GM21367 (cell line): ENCODE measurements at regions not wholly inside any gene's neighbourhood (a gene's known extent, or its start where the extent isn't known, plus 50 kb on each side); places are given as distances from the start of the nearest gene placed in this dataset.
A peak's percentile ranks its signal among the peaks of the same experiment; 100 is the strongest.

ENCODE experiments used
- ATAC-seq: cut with Tn5 transposase; IDR thresholded peaks from one replicate; pipeline ENCODE4 v1.9.1; 2021; ENCODE audit not compliant: unreplicated experiment

DNA sequence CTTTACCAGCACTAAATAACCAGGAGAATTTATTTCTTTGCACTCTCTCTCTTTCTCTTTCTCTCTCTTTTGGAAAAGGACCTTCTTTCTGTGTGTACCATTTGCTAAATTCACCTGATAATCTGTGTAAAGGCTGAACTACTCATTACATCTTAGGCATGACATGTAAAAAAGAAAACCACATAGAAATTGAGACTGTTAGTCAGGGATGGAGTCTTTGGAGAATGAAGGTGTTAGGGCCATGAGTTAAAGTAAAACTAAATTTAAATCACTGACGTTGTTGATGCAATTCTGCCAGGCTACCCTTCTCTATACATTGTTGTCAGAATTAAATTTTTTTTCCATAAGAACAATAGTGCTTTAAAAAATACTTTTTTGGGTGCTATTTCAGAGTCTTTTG is 263.3 kb downstream of the PTEN start:
- ATAC-seq: no peak

- no peak for ATAC-seq
Observed at GRCh38 chr10:88127269-88127668, 263.8 kb downstream of the PTEN start.

- no peak for ATAC-seq
Observed at GRCh38 chr10:88127766-88128165, 264.3 kb downstream of the PTEN start.

GRCh38 chr10:88129013-88129412 is 265.6 kb downstream of the PTEN start:
- ATAC-seq: no peak

- ATAC-seq: no peak
Observed at GRCh38 chr10:88130912-88131311, 267.5 kb downstream of the PTEN start.

DNA sequence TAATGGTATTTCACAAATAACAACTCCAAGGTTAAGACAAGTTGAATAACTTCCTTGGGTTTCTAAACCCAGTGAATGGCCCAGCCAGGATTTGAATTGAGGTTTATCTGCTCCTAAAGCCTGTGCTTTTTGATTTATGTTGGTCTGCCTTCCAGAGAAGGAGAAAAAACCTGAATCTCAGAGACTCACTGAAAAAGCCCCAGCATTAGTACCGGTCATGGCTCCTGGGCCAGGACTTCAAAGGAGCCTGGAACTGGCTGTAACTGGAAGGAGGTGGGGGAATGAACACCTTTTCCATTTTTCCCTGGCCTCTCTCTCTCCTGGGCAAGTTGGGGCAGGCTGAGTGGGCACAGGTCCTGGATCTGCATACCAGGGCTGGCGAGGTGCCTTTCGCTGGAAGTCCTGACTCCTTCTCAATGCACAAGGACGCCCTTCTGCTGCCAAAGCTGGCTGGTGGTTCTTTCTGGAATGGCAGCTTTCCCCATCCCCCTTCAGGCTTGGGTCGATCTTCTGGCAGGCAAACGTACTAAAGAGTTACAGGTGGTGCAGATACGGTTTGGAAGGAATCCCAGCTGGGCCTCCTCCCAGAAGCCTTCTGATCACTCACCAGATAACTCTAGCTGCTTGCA is 268.2 kb downstream of the PTEN start:
- ATAC-seq: no peak

DNA sequence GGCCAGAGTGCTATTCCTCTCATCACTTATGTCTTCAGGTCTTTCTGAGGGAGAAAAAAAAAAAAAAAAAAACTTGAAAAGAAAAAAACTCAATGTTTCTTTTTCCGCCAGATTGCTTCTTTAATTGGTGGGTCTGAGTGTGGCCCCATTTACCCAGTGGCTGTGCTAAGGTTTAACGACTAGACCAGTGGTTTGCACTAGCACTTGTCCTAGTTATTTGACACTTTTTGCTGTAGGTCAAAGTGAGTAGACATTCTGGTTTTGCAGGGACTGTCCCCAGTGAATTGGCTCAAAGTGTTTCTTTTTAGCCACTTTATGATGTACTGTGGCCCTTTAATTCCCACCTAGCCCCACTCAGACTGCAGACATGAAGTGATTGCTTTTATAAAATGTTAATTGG is 273.3 kb downstream of the PTEN start:
- no peak for ATAC-seq

DNA sequence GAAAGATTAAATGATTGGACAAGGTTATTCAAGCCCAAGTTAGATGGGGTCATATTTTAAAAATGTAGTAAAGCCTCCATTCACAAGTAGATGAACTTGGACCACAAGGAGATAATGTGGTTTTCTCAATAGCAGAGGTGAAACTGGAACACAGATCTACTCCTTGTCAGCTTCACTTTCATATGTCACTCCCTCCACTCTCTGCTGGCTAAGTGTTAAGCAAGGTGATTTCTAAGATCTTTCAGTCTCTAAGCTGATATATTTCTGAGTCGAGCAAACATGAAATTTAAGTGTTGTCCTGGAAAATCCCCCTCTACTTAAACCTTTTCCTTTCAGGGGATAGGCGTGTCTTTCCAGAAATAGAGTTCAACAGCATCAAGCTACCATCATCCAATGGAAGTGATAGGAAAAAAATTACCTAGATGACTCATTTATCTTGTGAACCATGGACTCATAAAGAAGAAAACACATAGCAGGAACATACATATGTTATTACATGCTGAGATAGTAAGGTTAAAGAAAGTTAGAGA is 275.0 kb downstream of the PTEN start:
- ATAC-seq: peak; percentile 83

DNA sequence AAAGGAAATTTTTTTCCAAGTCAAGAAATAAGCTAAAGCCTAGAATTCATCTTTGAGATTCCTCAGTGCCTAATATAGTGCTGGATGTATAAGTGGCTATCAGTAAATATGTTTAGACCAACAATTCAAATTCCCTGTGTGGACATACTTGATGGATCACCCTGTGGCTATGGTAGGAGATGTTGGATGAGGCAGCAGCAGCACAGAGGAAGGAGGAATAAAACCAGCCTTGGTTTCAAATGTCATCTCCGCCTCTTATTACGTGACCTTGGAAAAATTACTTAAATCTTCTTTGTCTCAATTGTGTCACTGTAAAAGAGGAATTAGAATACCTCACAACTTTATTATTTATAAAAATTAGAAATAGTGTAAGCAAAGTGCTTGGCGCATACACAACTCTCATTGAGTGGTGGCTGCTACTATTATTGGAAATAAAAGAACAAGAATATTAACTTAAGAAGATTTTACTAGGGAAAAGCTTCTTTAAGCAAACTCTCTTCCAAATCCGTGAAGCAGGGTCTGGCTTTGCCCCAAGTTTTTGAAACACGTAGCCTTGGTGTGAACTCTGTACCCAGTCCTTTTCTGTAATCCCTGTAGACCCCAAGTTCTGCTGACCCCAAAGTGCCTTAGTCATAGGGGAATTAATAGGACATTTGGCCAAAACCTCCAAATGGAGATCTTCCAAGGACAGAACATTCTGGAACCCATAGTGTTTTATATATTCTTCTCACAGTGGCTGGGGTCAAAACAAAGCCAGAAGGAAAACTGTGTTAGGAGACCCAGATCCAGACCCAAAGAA is 283.8 kb downstream of the PTEN start:
- ATAC-seq: no peak

- no peak for ATAC-seq
Observed at GRCh38 chr10:88149906-88150305, 286.5 kb downstream of the PTEN start.

DNA sequence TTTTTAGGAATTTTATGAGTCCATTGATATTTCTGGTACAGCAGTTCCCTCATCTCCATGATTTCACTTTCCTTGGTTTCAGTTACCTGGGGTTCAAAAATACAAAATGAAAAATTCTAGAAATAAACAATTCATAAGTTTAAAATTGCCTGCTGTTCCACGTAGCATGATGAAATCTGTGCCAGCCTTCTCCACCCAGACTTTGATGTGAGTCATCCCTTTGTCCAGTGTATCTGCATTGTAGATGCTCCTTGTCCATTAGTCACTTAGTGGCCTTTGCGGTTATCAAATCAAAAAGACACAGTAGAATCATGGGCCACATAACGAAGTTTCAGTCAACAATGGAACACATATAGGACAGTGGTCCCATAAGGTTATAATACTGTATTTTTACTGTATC is 286.9 kb downstream of the PTEN start:
- ATAC-seq: no peak

- ATAC-seq: peak; percentile 65
Observed at GRCh38 chr10:88152728-88153133, 289.3 kb downstream of the PTEN start.

GRCh38 chr10:88154596-88155250 is 291.3 kb downstream of the PTEN start:
- ATAC-seq: no peak

DNA sequence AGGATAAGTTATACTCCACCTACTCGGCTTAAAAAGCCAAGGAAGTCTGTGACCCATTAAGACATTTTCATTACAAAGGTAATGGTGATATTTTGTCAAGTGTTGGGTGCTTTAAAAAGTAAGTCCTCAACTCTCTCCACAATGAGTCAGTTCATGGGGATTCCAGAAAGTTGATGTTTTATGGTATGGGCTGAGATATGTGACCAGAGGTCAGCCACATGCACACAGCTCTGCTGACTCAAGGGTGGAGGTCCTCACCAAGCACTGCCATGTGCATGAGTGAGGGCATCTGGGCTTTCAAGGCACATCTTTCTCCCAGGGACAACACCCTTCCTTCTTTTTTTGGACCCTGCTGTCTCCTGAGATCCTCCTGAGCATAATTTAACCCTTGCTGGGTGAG is 292.9 kb downstream of the PTEN start:
- ATAC-seq: no peak

- no peak for ATAC-seq
Observed at GRCh38 chr10:88157981-88158465, 294.6 kb downstream of the PTEN start.

DNA sequence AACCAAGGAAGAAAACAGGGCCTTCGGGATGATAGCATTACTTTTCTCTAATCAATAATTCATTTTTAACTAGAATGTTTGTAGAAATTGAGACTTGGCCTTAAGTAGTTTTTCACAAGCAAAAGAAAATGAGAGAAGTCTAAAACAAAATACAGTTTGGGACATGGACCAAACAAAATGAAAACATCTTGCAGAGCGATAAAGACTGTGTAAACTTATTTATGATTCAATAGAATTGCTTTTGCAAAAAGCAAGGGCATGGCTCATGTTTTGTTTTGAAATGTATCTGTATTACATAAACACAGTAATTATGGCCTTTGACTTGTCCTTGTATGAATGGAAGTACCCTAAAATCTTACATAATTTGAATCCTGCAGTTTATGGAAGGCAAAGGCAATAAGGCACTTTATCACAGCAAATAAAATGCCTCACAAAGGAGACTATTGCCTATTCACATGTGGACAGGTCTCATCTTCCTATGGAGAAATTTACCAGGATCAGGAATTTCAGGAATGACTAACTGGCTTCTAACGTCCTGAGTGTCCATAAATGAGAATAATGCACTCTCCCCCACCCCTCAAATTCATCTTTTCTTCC is 295.2 kb downstream of the PTEN start:
- ATAC-seq: no peak

DNA sequence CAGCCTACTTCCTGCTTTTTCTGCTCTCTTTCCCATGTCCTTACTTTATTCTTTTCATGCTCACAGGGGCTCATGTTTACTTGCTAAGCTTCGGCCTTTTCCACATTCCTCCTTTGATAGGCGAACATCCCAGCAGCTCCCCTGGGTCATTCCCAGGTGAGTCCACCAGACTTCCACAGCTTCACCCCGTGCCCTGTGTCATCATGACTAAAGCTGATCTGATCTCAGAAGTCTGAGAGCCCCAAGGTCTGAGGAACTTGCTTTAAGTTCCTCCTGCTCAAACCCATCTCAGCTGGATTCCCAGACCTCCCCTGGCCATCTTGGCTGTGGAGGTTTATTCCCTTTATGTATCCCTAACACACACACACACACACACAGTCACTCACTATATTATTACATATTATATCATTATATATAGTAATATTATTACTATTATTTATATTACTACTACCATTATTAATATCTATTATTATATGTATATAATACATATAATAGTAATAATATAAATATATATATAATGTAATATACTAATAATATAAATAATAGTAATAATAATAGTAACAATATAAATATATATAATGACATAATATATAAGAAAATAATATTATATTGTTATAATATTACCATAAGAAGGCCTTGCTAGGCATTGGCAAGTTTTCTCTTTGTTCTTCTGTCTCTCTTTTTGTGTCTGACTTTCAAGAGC is 295.9 kb downstream of the PTEN start:
- ATAC-seq: no peak

GRCh38 chr10:88161070-88161469 is 297.6 kb downstream of the PTEN start:
- no peak for ATAC-seq

- no peak for ATAC-seq
Observed at GRCh38 chr10:88161756-88162155, 298.3 kb downstream of the PTEN start.

DNA sequence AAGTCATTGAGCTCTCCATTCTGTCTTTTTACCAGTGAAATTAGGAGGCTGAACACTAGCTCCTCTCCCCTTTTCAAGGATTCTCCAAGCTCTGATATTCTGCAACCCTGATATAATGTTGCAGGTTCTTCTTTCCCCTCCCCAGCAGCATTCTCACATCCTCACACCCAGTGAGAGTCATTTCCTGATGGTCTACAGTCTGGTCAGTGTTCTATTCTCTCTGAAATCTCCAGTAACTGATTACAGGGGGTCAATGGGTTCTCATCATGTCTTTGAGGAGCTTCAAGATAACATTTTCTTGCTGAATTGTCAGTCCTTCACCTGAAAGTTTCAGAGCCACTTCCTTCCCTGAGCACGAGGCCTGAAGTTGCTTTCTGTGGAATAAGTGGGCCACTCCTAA is 299.4 kb downstream of the PTEN start:
- ATAC-seq: no peak

DNA sequence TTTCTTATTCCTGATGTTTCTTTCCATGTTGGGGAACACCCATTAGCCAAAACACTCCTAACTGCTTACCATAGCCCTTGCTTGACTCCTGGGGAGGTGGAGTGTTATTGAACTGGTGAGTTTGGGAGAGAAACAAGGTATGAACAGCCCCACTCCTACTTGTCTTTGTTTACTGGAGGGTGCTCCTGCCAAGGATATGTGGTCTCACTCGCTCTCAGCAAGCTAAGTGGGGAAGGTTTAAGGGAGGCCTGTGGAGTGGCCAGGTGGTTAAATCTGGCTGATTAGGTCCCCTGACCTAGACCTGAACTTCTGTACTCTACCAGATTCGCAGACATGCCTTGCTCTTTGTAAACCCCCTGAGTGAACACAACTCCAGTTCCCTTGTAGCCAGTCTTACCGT is 300.1 kb downstream of the PTEN start:
- no peak for ATAC-seq
